MV-4-11 (cell line): ENCODE measurements at regions not wholly inside any gene's neighbourhood (a gene's known extent, or its start where the extent isn't known, plus 50 kb on each side); places are given as distances from the start of the nearest gene placed in this dataset.

Experiments used
- DNase-seq: peaks from one replicate; lab custom pipeline; 2025; lab: John Stamatoyannopoulos, UW

DNA sequence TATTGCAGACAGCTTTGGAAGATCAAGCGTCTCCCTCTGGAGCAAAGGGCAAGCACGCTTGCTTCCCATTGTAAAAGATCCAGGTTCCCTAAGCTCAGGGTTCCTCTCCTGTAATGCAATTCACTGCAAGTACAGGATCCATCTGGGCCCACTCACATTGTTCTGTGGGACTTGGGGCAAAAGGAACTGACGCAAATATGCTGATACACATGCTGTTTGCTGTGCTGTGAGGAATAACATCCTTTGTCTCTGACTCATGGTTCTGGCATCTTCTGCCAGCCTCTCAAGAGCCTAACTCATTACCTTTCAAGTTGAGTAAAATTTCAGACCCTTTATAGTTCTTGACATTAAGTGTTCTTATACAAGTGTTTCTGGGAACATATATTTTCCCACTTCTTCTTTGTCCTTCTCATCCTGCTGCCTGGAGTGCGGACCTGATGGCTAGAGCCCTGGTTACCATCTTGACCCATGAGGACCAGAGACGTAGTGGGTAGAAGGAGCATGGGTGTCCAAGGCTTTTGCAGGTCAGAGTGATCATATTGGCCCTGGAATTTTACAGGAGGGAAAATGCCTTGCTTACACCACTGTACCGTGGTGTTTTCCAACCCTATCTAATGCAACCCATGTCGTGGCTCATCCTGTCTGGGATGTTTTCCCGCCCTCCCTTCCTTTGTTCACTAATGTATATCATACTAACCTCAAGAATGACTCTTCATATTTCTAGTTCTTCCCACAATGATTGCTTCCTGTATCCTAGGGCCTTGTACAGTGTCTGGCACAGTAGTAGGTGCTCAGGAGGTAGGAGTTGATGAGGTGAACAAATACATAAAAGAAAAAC, 145.7 kb upstream of the GLI2 start:
- no peak for DNase-seq

GRCh38 chr2:120590841-120591240, 144.8 kb upstream of the GLI2 start:
- DNase-seq = no peak

- DNase-seq = no peak
Measured at GRCh38 chr2:120591572-120591971, 144.1 kb upstream of the GLI2 start.

- no peak for DNase-seq
Measured at GRCh38 chr2:120592084-120592483, 143.6 kb upstream of the GLI2 start.

- DNase-seq = no peak
Measured at GRCh38 chr2:120593921-120594686, 141.6 kb upstream of the GLI2 start.

DNA sequence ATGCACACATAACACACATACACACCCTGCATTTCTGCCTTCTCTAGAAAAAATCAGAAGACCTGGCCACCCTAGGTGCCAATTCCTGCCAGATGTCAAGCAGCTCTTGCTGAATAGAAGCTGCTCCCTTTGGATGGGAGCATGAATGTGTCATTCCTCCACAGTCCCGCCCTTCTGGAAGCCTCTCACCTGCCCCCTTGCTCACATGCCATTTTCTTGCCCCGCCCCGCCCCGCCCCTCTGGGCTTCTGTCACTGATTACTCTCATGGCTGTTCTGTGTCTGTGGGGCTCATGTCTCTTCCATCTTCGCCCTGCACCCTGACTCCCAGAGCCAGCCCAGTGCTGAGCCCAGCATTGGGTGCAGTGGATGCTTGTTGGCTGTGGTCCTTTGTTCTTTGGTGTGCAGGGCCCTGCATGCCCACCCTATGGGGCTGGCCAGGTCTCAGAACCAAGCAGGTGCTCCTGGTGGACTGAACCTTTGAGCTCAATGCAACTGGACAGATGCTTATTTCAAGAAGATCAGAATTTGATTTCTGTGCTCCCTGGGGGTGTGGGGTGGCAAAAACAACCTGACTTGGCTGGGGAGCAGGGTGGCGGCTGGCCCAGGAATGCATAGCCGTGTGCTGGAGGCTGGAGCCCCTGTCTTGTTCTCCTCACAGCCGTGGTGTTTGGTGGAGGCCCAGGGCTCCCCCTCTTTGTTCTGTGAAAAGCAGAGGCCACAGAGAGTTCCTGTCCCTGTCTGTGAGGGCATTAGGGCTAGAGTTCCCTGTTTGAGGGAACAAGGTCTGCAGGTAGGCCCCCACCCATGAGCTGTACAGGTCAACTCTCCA, 140.6 kb upstream of the GLI2 start:
- no peak for DNase-seq

DNA sequence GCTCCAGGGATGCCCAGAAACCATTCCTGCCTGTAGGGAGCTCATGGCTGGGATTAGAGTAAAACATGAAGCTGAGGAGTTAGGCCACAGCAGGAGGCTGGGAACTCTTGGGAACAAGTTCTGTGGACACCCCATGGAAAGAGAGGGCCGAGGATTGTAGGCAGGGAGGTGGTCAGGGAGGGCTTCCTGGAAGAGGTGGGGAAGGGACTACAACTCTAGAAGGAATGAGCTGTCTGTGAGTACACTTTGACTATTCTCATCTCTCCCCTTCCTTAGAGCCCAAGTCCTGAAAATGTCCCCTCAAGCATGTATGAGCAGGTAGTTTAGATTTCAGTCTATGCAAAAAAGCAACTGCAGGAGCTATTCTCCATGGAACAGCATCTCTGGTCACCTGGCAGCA, 139.9 kb upstream of the GLI2 start:
- no peak for DNase-seq

- DNase-seq = no peak
Measured at GRCh38 chr2:120596191-120596811, 139.4 kb upstream of the GLI2 start.

- peak; percentile 62 for DNase-seq
Measured at GRCh38 chr2:120596990-120597594, 138.6 kb upstream of the GLI2 start.

DNA sequence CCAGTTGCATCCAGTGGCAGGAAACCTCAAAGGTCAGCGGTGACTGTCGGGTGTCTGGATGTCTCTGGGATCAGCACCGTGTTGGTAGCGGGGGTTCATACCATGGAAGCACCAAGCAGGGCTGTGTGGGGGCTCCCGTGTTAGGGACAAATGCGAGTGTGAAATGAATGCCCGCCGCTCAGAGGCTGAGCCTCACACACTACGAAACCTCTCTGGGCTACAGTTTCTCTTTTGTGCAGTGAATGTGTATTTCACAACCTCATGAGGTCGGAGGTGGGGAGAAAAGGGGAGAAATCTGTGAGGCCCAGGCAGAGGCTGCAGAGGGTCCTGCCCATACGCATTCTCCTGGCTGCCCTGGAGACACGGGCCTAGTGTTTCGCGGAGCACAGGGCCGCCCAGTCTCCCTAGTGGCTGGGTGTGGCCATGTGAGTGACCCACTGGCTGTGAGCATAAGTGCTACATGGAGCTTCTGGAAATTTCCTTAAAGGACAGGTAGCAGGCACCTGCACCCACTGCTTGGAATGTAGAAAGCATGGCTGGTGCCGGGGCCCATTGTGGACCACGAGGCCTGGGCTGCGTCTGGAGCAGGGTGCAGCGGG, 138.0 kb upstream of the GLI2 start:
- peak; percentile 51 for DNase-seq

- no peak for DNase-seq
Measured at GRCh38 chr2:120598416-120598815, 137.3 kb upstream of the GLI2 start.

- no peak for DNase-seq
Measured at GRCh38 chr2:120599072-120599471, 136.6 kb upstream of the GLI2 start.

GRCh38 chr2:120599656-120600055, 136.0 kb upstream of the GLI2 start:
- DNase-seq = no peak

- DNase-seq = no peak
Measured at GRCh38 chr2:120600335-120600734, 135.3 kb upstream of the GLI2 start.

GRCh38 chr2:120600786-120601185, 134.9 kb upstream of the GLI2 start:
- DNase-seq = no peak

DNA sequence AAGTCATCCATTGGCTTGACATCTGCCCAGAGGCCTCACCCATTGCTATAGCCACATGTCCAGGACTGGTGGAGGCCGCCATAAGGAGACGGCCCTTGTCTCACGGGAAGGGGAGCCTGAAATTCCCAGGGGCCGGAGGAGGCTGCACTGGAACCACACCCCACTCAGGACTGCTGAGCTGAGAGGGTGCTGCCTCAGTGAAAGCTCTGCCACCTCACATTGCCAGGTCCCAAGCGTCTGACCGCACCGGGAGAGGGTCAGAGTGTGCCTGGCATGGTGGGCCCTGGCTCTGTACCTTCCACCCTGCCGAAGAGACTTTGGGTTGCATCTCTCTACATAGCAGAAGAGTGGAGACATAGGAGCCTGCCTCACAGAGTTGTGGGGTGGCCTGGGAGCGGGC, 134.1 kb upstream of the GLI2 start:
- no peak for DNase-seq

- DNase-seq = no peak
Measured at GRCh38 chr2:120602251-120602650, 133.4 kb upstream of the GLI2 start.

DNA sequence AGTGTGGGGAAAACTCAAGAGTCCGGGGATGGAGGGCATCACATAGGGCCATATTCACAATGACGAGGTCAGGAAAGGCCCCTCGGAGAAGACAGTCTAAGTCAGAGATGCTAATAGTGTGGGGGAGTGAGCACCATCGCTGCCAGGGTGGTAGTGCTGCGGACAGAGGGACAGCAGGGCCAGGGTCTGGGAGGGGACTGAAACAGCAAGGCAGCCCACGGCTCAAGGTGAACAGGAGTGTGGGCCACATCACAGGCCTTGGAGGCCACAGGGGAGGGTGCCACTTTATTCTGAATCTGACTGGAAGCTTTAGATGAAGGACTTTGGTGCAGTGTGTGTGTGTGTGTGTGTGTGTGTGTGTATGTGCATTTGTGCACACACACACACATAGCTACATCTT, 130.9 kb upstream of the GLI2 start:
- DNase-seq = no peak

DNA sequence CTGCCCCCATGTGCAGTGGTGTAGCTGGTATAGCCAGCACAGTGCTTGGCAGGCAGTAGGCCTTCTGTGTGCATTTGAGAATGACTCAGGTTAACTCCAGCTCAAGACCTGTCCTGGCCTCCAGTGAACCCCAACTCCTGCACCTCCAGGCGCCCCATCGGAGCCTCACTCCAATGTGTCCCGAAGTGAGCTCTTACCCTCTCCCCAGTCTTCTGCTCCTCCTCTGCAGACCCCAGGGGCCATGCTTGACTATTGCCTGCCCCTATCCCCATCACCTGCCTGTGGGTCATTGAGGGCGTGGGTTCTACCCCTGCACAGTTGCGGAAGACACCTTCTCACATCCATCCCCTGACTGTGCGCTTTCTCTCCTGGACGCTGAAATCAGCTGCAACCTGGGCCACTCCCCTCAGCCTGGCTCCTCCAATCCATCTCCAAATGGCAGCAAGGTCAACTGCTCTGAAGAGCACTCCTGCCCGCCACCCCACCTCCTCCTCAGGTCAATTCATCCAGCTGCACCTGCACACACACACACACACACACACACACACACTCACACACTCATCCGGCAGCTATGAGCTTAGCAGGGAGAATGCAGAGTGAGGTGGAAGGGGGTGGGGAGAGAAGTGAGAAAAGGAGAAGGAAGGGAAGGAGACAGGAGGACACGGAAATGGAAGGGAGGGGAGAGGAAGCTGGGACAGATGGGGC, 130.3 kb upstream of the GLI2 start:
- DNase-seq = no peak

- no peak for DNase-seq
Measured at GRCh38 chr2:120606280-120606679, 129.4 kb upstream of the GLI2 start.

DNA sequence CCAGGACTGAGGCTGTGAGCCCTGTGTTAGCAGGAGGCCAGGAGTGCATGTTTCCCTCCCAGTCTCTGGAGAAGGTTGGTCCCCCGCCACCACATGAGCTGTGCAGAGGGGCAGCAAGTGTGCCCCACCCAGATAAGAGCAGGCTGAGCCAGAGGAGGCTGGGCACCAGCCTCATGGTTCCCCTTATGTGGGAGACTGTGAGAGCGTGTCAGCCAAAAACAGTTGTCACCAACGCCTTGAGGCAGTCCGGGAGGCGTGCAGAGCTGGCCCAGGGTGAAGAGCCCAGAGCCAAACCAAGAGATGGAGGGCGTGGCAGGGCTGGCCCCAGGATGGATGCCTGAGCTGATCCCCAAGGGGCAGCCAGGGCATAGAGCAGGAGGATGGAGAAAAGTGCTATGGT, 128.7 kb upstream of the GLI2 start:
- DNase-seq = no peak
